ENCODE measurements at regions not wholly inside any gene's neighbourhood (a gene's known extent, or its start where the extent isn't known, plus 50 kb on each side); places are given as distances from the start of the nearest gene placed in this dataset.

GRCh38 chrX:68994891-68995255 is 166.1 kb downstream of the EFNB1 start:
- Histone ChIP-seq H3K4me1 (ENCODE audit: low read length) (no peaks in the 10 kb centered on the region), H3K27me3 (replicated peaks; ENCODE audit: insufficient read depth, low read length) (no peaks in the 10 kb centered on the region), H3K9me2 (replicated peaks; ENCODE audit: insufficient read depth, low read length) (no peaks in the 10 kb centered on the region), H3K79me2 (ENCODE audit: low read length) (no peaks in the 10 kb centered on the region), H3F3A (ENCODE audit: insufficient read depth, low read length) (no peaks in the 10 kb centered on the region), H4K20me1 (ENCODE audit: insufficient read depth, low read length) (no peaks in the 10 kb centered on the region), H3K9ac (ENCODE audit: low read length) (no peak overlapping the region), H3K9me3 (replicated peaks; ENCODE audit: insufficient read depth, low read length) (no peaks in the 10 kb centered on the region), H3K4me3 (ENCODE audit: low read length) (no peak overlapping the region), H3K27ac (ENCODE audit: low read length) (no peak overlapping the region), H3K4me2 (ENCODE audit: low read depth, low read length) (no peak overlapping the region), H2AFZ (ENCODE audit: low read length) (no peak overlapping the region), H3K36me3 (replicated peaks; ENCODE audit: insufficient read depth, low read length) (no peaks in the 10 kb centered on the region)
- DNase-seq = no peak
- TF ChIP-seq CTCF (IDR thresholded peaks at IDR 0.05; ENCODE audit: low read length) (no peak), EZH2phosphoT487 (IDR thresholded peaks at IDR 0.05; ENCODE audit: low read length) (no peak), EZH2 (optimal IDR thresholded peaks at IDR 0.05; ENCODE audit: low read depth, low read length) (no peak)

- TF ChIP-seq EZH2 (optimal IDR thresholded peaks at IDR 0.05; ENCODE audit: low read depth, low read length) (no peak), CTCF (IDR thresholded peaks at IDR 0.05; ENCODE audit: low read length) (no peak), EZH2phosphoT487 (IDR thresholded peaks at IDR 0.05; ENCODE audit: low read length) (no peak)
- no peaks in the 10 kb centered on the region for H3K27me3 ChIP-seq (replicated peaks; ENCODE audit: insufficient read depth, low read length)
- H3K27ac ChIP-seq (ENCODE audit: low read length) = no peak overlapping the region
- no peak overlapping the region for H3K9ac ChIP-seq (ENCODE audit: low read length)
- H3K9me2 ChIP-seq (replicated peaks; ENCODE audit: insufficient read depth, low read length) = no peaks in the 10 kb centered on the region
- no peak overlapping the region for H3K4me3 ChIP-seq (ENCODE audit: low read length)
- no peaks in the 10 kb centered on the region for H4K20me1 ChIP-seq (ENCODE audit: insufficient read depth, low read length)
- no peak for DNase-seq
- no peaks in the 10 kb centered on the region for H3K9me3 ChIP-seq (replicated peaks; ENCODE audit: insufficient read depth, low read length)
- no peaks in the 10 kb centered on the region for H3F3A ChIP-seq (ENCODE audit: insufficient read depth, low read length)
- H3K4me1 ChIP-seq (ENCODE audit: low read length) = no peaks in the 10 kb centered on the region
- H3K4me2 ChIP-seq (ENCODE audit: low read depth, low read length) = no peak overlapping the region
- no peaks in the 10 kb centered on the region for H3K79me2 ChIP-seq (ENCODE audit: low read length)
- no peak overlapping the region for H2AFZ ChIP-seq (ENCODE audit: low read length)
- no peaks in the 10 kb centered on the region for H3K36me3 ChIP-seq (replicated peaks; ENCODE audit: insufficient read depth, low read length)
Observed at GRCh38 chrX:68994135-68994890, 165.5 kb downstream of the EFNB1 start.

- Histone ChIP-seq H3K4me2 (ENCODE audit: low read depth, low read length) (no peak overlapping the region), H3K4me3 (ENCODE audit: low read length) (no peak overlapping the region), H2AFZ (ENCODE audit: low read length) (no peak overlapping the region), H3K27me3 (replicated peaks; ENCODE audit: insufficient read depth, low read length) (no peaks in the 10 kb centered on the region), H4K20me1 (ENCODE audit: insufficient read depth, low read length) (no peaks in the 10 kb centered on the region), H3K9me2 (replicated peaks; ENCODE audit: insufficient read depth, low read length) (no peaks in the 10 kb centered on the region), H3K4me1 (ENCODE audit: low read length) (no peaks in the 10 kb centered on the region), H3K79me2 (ENCODE audit: low read length) (no peaks in the 10 kb centered on the region), H3F3A (ENCODE audit: insufficient read depth, low read length) (no peaks in the 10 kb centered on the region), H3K9me3 (replicated peaks; ENCODE audit: insufficient read depth, low read length) (no peaks in the 10 kb centered on the region), H3K9ac (ENCODE audit: low read length) (no peak overlapping the region), H3K27ac (ENCODE audit: low read length) (no peak overlapping the region), H3K36me3 (replicated peaks; ENCODE audit: insufficient read depth, low read length) (no peaks in the 10 kb centered on the region)
- TF ChIP-seq CTCF (IDR thresholded peaks at IDR 0.05; ENCODE audit: low read length) (no peak), EZH2 (optimal IDR thresholded peaks at IDR 0.05; ENCODE audit: low read depth, low read length) (no peak), EZH2phosphoT487 (IDR thresholded peaks at IDR 0.05; ENCODE audit: low read length) (no peak)
- no peak for DNase-seq
Observed at GRCh38 chrX:68992821-68993397, 164.1 kb downstream of the EFNB1 start.

All from MM.1S (cell line).